Hepatocyte (in vitro differentiated cells): ENCODE measurements at regions not wholly inside any gene's neighbourhood (a gene's known extent, or its start where the extent isn't known, plus 50 kb on each side); places are given as distances from the start of the nearest gene placed in this dataset.

Experiments
- EZH2 ChIP-seq: fragments of 200-600 bp; sonication (generic); IDR thresholded peaks from 2 replicates; pipeline ENCODE4 v1.6.1; 2016; ENCODE audit warnings: antibody characterized with exemption, mild to moderate bottlenecking, borderline replicate concordance
- TF ChIP-seq, protein P1 (sequence below): fragments of 200-600 bp; sonication (generic); IDR thresholded peaks from 2 replicates; pipeline ENCODE4 v1.5.1; 2016; ENCODE audit warnings: antibody characterized with exemption, mild to moderate bottlenecking; ENCODE audit not compliant: poor library complexity

DNA sequence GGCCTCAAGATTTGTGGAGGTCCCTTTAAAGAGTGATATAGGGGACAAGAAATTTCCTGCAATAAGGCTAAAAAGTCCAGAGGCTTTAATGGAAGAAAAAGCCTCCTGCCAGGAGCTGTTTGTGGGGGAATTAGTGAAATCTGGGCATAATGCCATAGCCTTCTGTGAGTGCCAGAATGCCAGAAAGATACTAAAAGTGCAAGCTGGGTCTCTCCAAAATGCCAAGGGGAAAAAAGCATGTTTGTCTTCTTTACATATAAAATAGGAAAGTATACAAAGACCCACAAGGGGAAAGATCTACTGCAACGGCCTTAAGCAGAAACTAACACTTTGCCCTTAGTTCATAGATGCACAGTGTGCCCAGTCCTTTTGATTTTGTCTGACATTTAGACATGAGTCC, 647.7 kb upstream of the ZNF804A start:
- TF ChIP-seq, protein P1, sequence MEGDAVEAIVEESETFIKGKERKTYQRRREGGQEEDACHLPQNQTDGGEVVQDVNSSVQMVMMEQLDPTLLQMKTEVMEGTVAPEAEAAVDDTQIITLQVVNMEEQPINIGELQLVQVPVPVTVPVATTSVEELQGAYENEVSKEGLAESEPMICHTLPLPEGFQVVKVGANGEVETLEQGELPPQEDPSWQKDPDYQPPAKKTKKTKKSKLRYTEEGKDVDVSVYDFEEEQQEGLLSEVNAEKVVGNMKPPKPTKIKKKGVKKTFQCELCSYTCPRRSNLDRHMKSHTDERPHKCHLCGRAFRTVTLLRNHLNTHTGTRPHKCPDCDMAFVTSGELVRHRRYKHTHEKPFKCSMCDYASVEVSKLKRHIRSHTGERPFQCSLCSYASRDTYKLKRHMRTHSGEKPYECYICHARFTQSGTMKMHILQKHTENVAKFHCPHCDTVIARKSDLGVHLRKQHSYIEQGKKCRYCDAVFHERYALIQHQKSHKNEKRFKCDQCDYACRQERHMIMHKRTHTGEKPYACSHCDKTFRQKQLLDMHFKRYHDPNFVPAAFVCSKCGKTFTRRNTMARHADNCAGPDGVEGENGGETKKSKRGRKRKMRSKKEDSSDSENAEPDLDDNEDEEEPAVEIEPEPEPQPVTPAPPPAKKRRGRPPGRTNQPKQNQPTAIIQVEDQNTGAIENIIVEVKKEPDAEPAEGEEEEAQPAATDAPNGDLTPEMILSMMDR, result no peak
- TF ChIP-seq EZH2, result no peak
